Panc1 (cell line): ENCODE measurements at regions not wholly inside any gene's neighbourhood (a gene's known extent, or its start where the extent isn't known, plus 50 kb on each side); places are given as distances from the start of the nearest gene placed in this dataset.

ENCODE experiments used
- ATAC-seq: fragments of 200-7000 bp; cut with Tn5 transposase; 2 replicates; pipeline ENCODE4 v1.9.1; 2020; ENCODE audit warnings: mild to moderate bottlenecking, moderate library complexity
- BruUV-seq: library from RNA; stranded (reverse); fragments of 400-500 nt; replicated peaks from 2 replicates; lab custom pipeline; 2021; lab: Mats Ljungman, UMichigan
- CTCF ChIA-PET: fragments of 300-600 bp; sonication (Branson Sonifier 250); formaldehyde crosslinking; loops from one replicate; lab custom pipeline; 2022; ENCODE audit warnings: antibody characterized with exemption; lab: Charles Lee
- POLR2A ChIA-PET: fragments of 300-600 bp; sonication (Branson Sonifier 250); formaldehyde crosslinking; loops from one replicate; lab custom pipeline; 2022; ENCODE audit warnings: antibody characterized with exemption; lab: Charles Lee
- DNase-seq: peaks from one replicate; pipeline ENCODE4 v3.0.0-alpha.2; 2010; ENCODE audit warnings: low read depth, low spot score
- H3K27ac ChIP-seq: 2 replicates; pipeline ENCODE4 v1.5.1; 2011; ENCODE audit warnings: mild to moderate bottlenecking, low read length, inconsistent platforms
- H3K27me3 ChIP-seq: fragments of 200-500 bp; sonication (Bioruptor generic); 2 replicates; pipeline ENCODE4 v1.6.0; 2014; ENCODE audit warnings: low read length, inconsistent platforms; ENCODE audit not compliant: control insufficient read depth, insufficient read depth
- H3K36me3 ChIP-seq: fragments of 200-500 bp; sonication (Bioruptor generic); 2 replicates; pipeline ENCODE4 v1.5.1; 2014; ENCODE audit warnings: inconsistent platforms, mild to moderate bottlenecking, low read length, moderate library complexity; ENCODE audit not compliant: control insufficient read depth, insufficient read depth
- H3K4me1 ChIP-seq: 2 replicates; pipeline ENCODE4 v1.5.1; 2011; ENCODE audit warnings: inconsistent platforms, mild to moderate bottlenecking, low read length, moderate library complexity; ENCODE audit not compliant: control insufficient read depth, insufficient read depth
- H3K4me3 ChIP-seq, 2 experiments: 2 replicates each; pipeline ENCODE4 v1.5.1; 2011 to 2012; ENCODE audit warnings: low read depth in 2 of 2, low read length in 2 of 2, mild to moderate bottlenecking in 2 of 2, inconsistent platforms in 1 of 2, moderate library complexity in 1 of 2
- H3K9me3 ChIP-seq: fragments of 200-500 bp; sonication (Bioruptor generic); 2 replicates; pipeline ENCODE4 v1.5.1; 2014; ENCODE audit warnings: low read depth, mild to moderate bottlenecking, inconsistent platforms, low read length, moderate library complexity; ENCODE audit not compliant: control insufficient read depth, insufficient read depth
- CTCF ChIP-seq: fragments of 450-650 bp; IDR thresholded peaks from 2 replicates; pipeline ENCODE4 v1.5.1; 2017; ENCODE audit warnings: mild to moderate bottlenecking
- POLR2AphosphoS5 ChIP-seq: IDR thresholded peaks from 2 replicates; pipeline ENCODE4 v1.6.1; 2012; ENCODE audit warnings: mild to moderate bottlenecking, low read depth, low read length, moderate library complexity
- REST ChIP-seq, 2 experiments: IDR thresholded peaks; 2 replicates each; pipeline ENCODE4 v1.6.1; 2011 to 2012; ENCODE audit warnings: low read depth in 2 of 2, control low read depth in 1 of 2, low read length in 1 of 2, mild to moderate bottlenecking in 1 of 2, moderate library complexity in 1 of 2; ENCODE audit not compliant: insufficient read depth in 1 of 2
- SIN3A ChIP-seq: IDR thresholded peaks from 2 replicates; pipeline ENCODE4 v1.6.1; 2012; ENCODE audit warnings: low read depth, mild to moderate bottlenecking, low read length, moderate library complexity, borderline replicate concordance; ENCODE audit not compliant: insufficient read depth
- TCF7L2 ChIP-seq: IDR thresholded peaks from 2 replicates; pipeline ENCODE4 v1.6.1; 2011; ENCODE audit warnings: mild to moderate bottlenecking, low read depth, low read length, inconsistent platforms
- in situ Hi-C: cut with HindIII; loops from 2 replicates; pipeline ENCODE4 v1.10.0; 2016; ENCODE audit warnings: low sequenced_read_pairs, low pct_unique_long_range_greater_than_20kb
- intact Hi-C: fragments of 100-400 bp; cut with micrococcal nuclease; formaldehyde crosslinking; loops from one replicate; pipeline ENCODE4 v1.10.0; 2022; ENCODE audit not compliant: unreplicated experiment

GRCh38 chr5:81878333-81878732 is 93.5 kb upstream of the ATG10 start:
- Histone ChIP-seq H3K4me3 (no peak overlapping the region), H3K27me3 (no peaks in the 10 kb centered on the region), H3K9me3 (no peaks in the 10 kb centered on the region), H3K4me1 (no peaks in the 10 kb centered on the region), H3K27ac (no peak overlapping the region), H3K36me3 (no peaks in the 10 kb centered on the region)
- CTCF ChIA-PET, result no interaction called here
- DNase-seq (no peak), ATAC-seq (no peak)
- in situ Hi-C loops, result no loop called here
- no TSS peak for BruUV-seq
- intact Hi-C loops, result no loop called here
- POLR2A ChIA-PET, result interaction anchor here (0.6 kb wide), 1 partner anchor 552 kb away, joined by 4 read pairs; no protein-coding TSS in a partner anchor
- no peak for TF ChIP-seq REST (IDR thresholded peaks at IDR 0.05; ENCODE audit: insufficient read depth in 1 of 2, low read depth in 2 of 2, low read length in 1 of 2)
- no peak for TF ChIP-seq CTCF
- no peak for TF ChIP-seq POLR2AphosphoS5
- TF ChIP-seq SIN3A, result no peak
- no peak for TF ChIP-seq TCF7L2

- TF ChIP-seq CTCF (no peak), REST (IDR thresholded peaks at IDR 0.05; ENCODE audit: insufficient read depth in 1 of 2, low read depth in 2 of 2, low read length in 1 of 2) (no peak), SIN3A (no peak), POLR2AphosphoS5 (no peak), TCF7L2 (no peak)
- ChIA-PET CTCF (no interaction called here), POLR2A (no interaction called here)
- no peaks in the 10 kb centered on the region for H3K4me1 ChIP-seq
- in situ Hi-C loops (no loop called here), intact Hi-C loops (no loop called here)
- no peaks in the 10 kb centered on the region for H3K36me3 ChIP-seq
- H3K27ac ChIP-seq, result no peak overlapping the region
- H3K4me3 ChIP-seq, result no peak overlapping the region
- no peaks in the 10 kb centered on the region for H3K9me3 ChIP-seq
- no TSS peak for BruUV-seq
- ATAC-seq (no peak), DNase-seq (no peak)
- H3K27me3 ChIP-seq, result no peaks in the 10 kb centered on the region; the same call in 1 of the 2 replicates
Observed at GRCh38 chr5:81866994-81867393, 104.8 kb upstream of the ATG10 start.
